Left ventricle myocardium inferior (tissue), 1 donor: ENCODE measurements at regions not wholly inside any gene's neighbourhood (a gene's known extent, or its start where the extent isn't known, plus 50 kb on each side); places are given as distances from the start of the nearest gene placed in this dataset.

ENCODE experiments used
- DNase-seq: peaks from one replicate; pipeline ENCODE4 v3.0.0-alpha.2; 2020
- H3K27ac ChIP-seq: fragments of 200-600 bp; replicated peaks from 2 replicates; pipeline ENCODE4 v1.8.0; 2021
- H3K27me3 ChIP-seq: fragments of 200-600 bp; 2 replicates; pipeline ENCODE4 v1.8.0; 2021; ENCODE audit warnings: low read depth
- H3K36me3 ChIP-seq: fragments of 200-600 bp; 2 replicates; pipeline ENCODE4 v1.8.0; 2021
- H3K4me1 ChIP-seq: fragments of 200-600 bp; 2 replicates; pipeline ENCODE4 v1.8.0; 2021
- H3K4me3 ChIP-seq: fragments of 200-600 bp; 2 replicates; pipeline ENCODE4 v1.8.0; 2021; ENCODE audit warnings: mild to moderate bottlenecking, moderate library complexity
- H3K9me3 ChIP-seq: fragments of 200-600 bp; replicated peaks from 2 replicates; pipeline ENCODE4 v1.8.0; 2021
- intact Hi-C: fragments of 100-400 bp; cut with micrococcal nuclease; formaldehyde crosslinking; loops from one replicate; pipeline ENCODE4 v1.11.0; 2022
- TF ChIP-seq, protein P1 (sequence below): fragments of 200-600 bp; IDR thresholded peaks from 2 replicates; pipeline ENCODE4 v1.8.0; 2021; ENCODE audit warnings: antibody characterized with exemption, mild to moderate bottlenecking, borderline replicate concordance
- donor health status: DM: no; HTN: yes; CAD: no; lungs with severe emphysema.

DNA sequence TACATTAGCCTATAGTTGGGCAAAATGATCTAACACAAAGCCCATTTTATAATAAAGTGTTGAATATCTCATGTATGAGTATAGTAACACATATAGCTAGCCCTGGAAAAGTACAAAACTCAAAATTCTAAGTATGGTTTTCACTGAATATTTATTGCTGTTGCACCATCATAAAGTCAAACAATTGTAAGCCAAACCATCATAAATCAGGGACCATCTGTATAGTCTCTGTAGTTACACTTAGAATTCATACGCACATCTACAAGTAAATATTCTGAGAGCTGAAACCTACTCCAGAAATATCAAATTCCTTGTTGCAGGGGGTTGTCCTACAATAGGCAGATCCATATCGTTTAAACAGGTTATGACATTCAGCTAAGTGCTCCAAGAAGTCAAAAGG is 817.3 kb downstream of the BCKDHB start:
- TF ChIP-seq, protein P1, sequence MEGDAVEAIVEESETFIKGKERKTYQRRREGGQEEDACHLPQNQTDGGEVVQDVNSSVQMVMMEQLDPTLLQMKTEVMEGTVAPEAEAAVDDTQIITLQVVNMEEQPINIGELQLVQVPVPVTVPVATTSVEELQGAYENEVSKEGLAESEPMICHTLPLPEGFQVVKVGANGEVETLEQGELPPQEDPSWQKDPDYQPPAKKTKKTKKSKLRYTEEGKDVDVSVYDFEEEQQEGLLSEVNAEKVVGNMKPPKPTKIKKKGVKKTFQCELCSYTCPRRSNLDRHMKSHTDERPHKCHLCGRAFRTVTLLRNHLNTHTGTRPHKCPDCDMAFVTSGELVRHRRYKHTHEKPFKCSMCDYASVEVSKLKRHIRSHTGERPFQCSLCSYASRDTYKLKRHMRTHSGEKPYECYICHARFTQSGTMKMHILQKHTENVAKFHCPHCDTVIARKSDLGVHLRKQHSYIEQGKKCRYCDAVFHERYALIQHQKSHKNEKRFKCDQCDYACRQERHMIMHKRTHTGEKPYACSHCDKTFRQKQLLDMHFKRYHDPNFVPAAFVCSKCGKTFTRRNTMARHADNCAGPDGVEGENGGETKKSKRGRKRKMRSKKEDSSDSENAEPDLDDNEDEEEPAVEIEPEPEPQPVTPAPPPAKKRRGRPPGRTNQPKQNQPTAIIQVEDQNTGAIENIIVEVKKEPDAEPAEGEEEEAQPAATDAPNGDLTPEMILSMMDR, result no peak
- no peaks in the 10 kb centered on the region for H3K4me1 ChIP-seq
- H3K27ac ChIP-seq, result no peak overlapping the region
- no peaks in the 10 kb centered on the region for H3K36me3 ChIP-seq
- H3K4me3 ChIP-seq, result no peak overlapping the region
- peaks cover 14% of the 10 kb centered on the region for H3K9me3 ChIP-seq
- H3K27me3 ChIP-seq, result no peaks in the 10 kb centered on the region
- intact Hi-C loops, result no loop called here
- no peak for DNase-seq

DNA sequence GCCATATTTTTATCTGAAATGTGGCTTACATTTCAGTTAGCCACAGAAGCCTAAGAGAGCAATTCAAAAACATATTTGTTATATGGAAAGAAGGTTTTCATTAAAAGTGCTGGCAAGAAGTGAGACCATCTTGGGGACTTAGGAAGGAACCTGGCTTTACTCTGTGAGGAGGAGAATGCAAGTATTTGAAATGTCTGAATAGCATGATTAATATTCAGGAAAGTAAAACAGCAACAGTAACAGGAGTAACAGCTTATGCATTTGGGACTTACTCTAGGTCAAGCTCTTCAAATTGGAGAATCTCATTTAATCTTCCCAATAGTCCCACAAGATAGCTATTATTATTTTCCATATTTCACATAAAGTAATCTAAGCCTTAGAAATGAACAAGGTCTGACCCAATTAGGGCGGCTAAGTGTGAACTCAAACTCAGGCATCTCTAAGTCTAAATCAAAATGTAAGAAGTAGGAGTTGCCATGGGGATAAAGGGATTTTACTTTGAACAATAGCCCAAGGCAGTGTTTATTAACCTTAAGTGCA is 816.5 kb downstream of the BCKDHB start:
- TF ChIP-seq, protein P1, result no peak
- intact Hi-C loops, result no loop called here
- no peak for DNase-seq
- H3K9me3 ChIP-seq, result peaks cover 14% of the 10 kb centered on the region
- no peaks in the 10 kb centered on the region for H3K4me1 ChIP-seq
- H3K27me3 ChIP-seq, result no peaks in the 10 kb centered on the region
- H3K27ac ChIP-seq, result no peak overlapping the region
- H3K36me3 ChIP-seq, result no peaks in the 10 kb centered on the region
- H3K4me3 ChIP-seq, result no peak overlapping the region

DNA sequence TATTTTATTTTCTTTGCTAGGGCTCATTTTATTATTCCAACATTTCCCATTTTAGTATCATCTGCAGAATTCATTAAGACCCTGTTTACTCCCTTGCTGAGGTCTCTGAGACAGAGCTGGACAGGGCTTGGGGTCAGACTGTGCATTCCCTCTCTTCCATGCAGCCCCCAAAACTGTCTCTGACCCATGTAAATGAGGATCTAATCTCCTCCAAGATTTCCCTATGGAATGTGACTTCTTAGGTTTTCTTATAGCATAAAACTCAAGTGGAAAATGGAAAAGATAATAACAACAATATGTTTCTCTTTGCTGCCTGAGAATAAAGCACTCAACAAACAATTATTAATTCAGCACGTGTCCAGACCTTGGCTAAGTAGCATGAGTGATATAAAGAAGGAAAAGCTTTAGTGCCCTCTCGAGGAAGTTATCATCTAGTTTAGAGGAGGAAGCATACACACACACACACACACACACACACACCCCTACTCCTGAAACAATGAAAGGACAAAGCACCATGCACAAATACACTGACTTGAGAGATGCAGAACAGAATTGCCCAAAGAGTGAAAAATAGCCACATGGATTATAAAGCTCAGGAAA is 815.5 kb downstream of the BCKDHB start:
- Histone ChIP-seq H3K4me3 (no peak overlapping the region), H3K27ac (no peak overlapping the region), H3K9me3 (peaks cover 9% of the 10 kb centered on the region), H3K4me1 (no peaks in the 10 kb centered on the region), H3K36me3 (no peaks in the 10 kb centered on the region), H3K27me3 (no peaks in the 10 kb centered on the region)
- DNase-seq, result no peak
- intact Hi-C loops, result no loop called here
- TF ChIP-seq, protein P1, result no peak

DNA sequence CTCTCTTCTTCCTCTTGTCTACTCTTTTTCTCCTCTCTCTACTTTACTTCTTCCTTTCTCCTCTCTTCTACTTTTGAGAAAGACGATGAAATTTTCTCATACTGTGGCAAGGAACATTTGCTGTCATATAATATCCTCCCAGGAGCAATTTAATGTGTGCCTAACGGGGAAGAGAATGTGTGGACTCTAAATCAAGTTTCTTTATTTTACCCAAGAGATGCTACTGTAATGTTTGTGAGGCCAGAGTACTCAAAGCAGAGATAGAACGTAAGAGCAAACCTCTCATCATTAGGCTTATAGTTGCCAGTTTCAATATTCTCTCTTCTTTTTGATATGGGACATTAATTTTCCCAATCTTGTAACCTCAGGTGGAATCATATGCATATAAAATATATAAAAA is 801.4 kb downstream of the BCKDHB start:
- H3K4me3 ChIP-seq, result no peak overlapping the region
- no peak overlapping the region for H3K27ac ChIP-seq
- TF ChIP-seq, protein P1, result no peak
- H3K9me3 ChIP-seq, result no peaks in the 10 kb centered on the region
- intact Hi-C loops, result no loop called here
- no peaks in the 10 kb centered on the region for H3K27me3 ChIP-seq
- no peaks in the 10 kb centered on the region for H3K4me1 ChIP-seq
- no peaks in the 10 kb centered on the region for H3K36me3 ChIP-seq
- DNase-seq, result no peak

DNA sequence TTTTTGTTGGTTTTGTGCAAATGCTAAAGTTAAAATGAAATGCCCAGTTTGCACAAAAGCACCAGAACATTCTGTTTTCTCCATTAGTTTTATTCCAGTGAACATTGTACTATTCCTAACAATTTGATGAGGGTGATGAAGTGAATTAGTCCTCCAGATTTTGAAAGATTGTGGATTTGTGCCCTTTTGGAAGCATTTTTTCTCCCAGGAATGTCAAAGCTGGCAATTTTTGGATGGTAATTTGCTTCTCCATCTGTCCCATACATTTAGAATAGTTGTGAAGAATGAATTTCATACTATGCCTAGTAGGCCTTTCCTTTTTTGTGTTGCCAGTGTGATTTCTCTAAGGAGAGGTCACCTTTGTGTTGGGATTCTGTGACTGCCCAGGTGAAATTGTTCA is 797.2 kb downstream of the BCKDHB start:
- H3K27ac ChIP-seq, result no peak overlapping the region
- H3K27me3 ChIP-seq, result no peaks in the 10 kb centered on the region
- no peaks in the 10 kb centered on the region for H3K4me1 ChIP-seq
- no peak overlapping the region for H3K4me3 ChIP-seq
- peaks cover 12% of the 10 kb centered on the region for H3K9me3 ChIP-seq
- H3K36me3 ChIP-seq, result no peaks in the 10 kb centered on the region
- no peak for DNase-seq
- intact Hi-C loops, result no loop called here
- TF ChIP-seq, protein P1, result no peak
